A172 (cell line): ENCODE measurements at regions not wholly inside any gene's neighbourhood (a gene's known extent, or its start where the extent isn't known, plus 50 kb on each side); places are given as distances from the start of the nearest gene placed in this dataset.

Source experiments
- DNase-seq: peaks from one replicate; pipeline ENCODE4 v3.0.0-alpha.2; 2015; ENCODE audit warnings: low spot score

DNA sequence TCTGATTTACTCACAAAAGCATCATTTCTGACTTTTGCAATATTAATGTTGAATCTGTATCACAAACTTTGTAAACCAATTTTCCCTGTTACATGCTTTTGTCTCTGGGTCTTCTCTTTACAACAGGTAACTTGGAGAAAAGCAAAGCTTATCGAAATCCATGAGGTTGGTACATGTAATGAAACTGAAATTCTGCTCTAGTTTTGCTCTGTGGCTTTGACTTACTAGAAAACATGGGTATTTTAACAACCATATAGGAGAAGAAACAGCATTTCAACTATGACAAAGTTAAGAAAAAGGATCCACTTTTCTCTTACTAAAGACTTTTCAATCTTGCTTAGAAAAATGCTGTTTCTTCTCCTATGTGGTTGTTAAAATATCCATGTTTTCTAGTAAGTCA is 645.8 kb downstream of the STIM2 start:
- no peak for DNase-seq

DNA sequence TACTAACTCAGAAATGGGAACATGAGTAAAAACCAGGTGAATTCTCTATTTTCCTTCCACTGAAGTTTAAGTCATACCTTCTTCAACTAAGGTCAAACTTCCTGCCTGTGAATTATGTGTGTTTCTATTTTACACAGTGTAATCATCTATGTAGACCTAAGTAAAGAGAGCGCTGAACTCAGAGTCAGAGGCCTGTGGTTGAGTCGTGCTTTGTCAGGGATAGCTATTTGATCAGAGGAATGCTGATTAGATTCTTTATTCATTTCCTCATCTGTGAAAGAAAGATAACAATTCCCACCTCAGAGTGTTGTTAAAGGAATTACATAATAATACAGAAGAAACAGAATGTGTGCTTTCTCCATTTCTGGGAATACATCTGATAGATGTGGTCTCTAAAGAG is 654.1 kb downstream of the STIM2 start:
- no peak for DNase-seq

DNA sequence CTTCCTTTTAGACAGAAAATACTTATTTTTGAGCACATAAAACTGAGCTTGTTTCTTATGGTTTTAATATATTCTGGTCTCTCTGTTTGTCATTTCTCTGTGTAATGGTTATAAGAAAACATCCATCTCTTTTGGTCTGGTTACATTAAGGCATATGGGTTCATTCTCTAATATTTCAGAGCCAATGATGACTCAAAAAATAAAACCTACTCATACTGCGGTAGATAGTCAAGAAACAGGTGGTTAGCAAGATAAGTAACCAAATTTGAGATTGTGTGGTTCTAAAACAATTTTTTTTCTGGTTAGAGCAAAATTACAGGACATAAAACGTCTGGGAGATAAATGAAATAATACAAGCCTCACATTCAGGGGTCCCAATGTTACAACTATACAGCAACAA is 654.5 kb downstream of the STIM2 start:
- no peak for DNase-seq

DNA sequence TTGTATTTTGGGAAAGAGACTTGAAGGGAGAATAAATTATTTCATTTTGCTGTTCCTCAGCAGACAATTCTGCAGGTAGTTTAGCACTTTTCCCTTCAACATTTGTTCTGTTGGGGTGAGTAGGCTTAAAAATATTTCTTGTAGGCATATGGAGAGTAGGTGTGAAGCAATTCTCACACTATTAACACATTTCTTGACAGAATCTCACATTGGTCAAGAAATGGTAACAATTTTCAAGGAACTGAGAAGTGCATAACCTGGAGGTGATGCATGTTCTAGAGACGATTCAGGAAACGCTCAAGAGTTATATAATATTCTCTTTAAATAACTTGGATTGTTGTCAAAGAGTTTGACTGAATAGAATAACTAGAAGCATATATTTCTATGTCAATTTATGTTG is 658.2 kb downstream of the STIM2 start:
- DNase-seq: no peak

DNA sequence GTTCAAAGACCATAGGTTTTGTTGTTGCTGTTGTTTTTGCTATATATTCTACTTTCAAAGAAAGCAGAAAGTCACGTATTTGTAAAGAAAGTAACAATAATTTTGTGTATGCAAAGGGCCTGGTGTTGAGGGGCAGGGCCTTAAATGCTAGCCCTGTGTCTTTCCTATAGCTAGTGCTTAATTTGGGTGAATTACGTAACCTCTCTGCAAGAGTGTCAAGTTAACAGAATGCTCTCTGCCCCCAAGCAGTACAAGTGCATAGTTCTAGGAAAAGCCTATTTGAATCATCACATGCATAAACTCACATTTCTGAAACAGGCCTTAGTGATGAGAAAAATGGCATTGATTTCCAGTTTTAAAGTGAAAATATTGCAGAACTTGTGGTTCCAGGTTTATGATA is 663.6 kb downstream of the STIM2 start:
- no peak for DNase-seq

DNA sequence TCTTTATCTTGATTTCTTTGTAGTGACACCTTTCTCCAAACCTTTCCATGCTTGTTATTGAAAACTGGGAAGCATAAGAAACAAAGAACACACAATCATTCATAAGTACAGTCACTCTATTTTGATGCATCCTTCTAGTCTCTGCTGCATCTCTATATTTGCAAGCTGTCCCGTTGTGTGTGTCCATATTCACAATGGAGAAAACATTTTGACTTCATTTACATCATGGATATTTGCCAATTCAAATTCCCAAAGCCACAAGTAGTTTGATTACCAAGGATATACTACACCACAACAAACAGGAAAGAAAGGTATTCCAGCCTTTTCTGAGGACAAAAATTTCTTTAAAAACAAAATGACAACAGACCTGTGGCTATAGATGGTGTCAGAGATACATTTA is 673.8 kb downstream of the STIM2 start:
- no peak for DNase-seq

DNA sequence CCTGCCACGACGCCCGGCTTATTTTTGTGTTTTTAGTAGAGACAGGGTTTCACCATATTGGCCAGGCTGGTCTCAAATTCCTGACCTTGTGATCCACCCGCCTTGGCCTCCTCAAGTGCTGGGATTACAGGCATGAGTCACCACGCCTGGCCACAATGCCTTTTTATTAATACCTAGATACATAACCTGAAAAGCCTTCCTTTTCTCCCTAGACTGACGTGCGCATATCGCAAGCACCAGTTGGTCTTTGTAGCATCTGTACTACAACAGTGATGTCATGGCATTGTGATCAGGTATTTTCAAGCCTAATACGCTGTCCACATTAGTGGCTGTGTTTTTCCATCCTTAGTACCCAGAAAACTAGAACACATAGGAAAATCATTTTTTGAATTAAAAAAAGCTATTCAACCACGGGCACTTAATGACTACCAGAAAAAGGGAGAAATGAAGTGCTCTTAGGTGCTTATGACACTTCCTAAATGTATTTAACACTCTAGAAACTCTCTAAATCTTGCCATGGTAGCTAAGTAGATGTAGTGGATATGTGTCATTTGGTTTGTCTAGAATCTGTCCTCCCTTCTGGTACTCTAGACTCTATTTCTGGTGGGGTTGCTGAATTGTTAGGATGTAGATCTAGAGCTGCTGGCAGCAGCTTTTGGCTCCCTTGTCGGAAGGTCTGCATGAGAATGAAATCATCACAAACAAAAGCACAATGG is 707.8 kb downstream of the STIM2 start:
- no peak for DNase-seq

DNA sequence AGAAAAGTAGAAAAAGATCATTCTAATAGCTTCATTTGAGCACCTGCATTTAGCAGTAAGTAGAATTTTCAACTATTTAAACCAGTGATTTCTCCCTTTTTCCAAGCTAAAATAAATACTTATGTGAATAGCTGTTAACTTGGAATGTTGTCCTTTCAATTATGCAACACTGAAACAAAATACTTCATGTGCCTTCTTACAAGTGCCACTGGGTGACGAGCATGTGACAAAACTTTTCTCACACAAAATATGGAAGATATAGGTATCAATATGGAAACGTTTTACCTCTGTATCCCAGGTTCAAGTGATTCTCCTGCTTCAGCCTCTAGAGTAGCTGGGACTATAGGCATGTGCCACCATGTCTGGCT is 708.3 kb downstream of the STIM2 start:
- DNase-seq: no peak

DNA sequence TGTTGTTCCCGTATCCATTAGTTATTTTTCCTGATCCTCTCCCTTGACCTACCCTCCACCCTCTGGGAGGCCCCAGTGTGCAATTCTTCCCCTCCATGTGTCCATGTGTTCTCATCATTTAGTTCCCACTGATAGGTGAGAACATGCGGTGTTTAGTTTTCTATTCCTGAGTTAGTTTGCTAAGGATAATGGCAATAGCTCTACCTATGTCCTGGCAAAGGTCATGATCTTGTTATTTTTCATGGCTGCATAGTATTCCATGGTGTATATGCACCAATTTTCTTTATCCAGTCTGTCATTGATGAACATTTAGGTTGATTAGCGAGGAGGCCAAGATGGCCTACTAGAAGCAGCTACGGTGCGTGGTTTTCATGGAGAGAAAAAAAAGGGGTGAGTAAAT is 714.1 kb downstream of the STIM2 start:
- DNase-seq: no peak

DNA sequence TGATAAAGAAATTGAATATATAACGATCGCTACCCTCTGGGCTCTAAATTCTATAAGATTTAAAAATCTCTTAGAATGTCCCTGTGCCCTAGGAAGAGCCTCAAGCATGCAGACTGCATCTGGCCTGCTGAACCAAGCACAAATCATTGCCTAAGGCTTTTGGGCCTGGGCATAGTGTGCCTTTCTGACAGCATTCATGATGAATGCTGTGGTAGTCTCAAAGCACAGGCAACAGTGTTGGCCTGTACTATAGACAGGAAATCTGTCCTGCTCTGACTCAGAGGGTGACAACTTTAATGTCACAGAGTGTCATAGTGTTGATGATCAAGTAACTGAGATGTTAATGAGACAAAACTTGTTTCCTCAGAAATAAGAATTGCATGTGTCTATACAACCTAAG is 717.3 kb downstream of the STIM2 start:
- DNase-seq: no peak

DNA sequence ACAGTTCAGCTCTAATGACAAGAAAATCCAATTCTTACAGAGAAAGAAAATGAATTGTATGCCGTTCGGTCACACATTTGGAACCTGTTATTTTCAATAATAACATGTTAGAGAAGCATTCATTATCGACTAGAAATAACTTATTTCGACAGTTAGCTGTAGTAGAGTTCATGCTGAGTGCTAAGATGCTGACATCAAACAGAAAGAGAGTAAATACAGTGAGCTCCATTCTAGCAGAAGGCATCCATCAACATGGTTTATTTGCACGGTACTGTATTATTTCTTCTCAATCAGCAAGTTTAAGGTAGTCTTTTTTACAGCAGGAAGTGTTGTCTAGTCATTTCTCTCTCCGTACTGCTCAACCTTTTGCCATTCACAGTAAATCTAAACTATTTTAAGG is 732.1 kb downstream of the STIM2 start:
- no peak for DNase-seq

DNA sequence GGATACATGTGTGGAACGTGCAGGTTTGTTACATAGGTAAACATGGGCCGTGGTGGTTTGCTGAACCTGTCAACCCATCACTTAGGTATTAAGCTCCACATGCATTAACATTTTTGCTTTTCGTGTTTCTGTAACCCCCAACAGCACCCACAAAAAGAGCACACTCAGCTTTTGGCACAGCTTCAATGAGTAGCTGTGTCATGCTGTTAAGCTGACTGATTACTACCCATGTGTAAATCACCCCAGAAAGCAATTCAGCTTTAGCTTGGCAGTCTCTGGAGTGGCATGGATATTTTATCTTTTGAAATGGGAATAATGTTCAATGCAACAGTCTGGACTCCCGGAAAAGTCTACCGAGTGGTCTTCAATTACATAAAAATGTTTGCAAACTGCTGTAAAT is 734.3 kb downstream of the STIM2 start:
- no peak for DNase-seq

DNA sequence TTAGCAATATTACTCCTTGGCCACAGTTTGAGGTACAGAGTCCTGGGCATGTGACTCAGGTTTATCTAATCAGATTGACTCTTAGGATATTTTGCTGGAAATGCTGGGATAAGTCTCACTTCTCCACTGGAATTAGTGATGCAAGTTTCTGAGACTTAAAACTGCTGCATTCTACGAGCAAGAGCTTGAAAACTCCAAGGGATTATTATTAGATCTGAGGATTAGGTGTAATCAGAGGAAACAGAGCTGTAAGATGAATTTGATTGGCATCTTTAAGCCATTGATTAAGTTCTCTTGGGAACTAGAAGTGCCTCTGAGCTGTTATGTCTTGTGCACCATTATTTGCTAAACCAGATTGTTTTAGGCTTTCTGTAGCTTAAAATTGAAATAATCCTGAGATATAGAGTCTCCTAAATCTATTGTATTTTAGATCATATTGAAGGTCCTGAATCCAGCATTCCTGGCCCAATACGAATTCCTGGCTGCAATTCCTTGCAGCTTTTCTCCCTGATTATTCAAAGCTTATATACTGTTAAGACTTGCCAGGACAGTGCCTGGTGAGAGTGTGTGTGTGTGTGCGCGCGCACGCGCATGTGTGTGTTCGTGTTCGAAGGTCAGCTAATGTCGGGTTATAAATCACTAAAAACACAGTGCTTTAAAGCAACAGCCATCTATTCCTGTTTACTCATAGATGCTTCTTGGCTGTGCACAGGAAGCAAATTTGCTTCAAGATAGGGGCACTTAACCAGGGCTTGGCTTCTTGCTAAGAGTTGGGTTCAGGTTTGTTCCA is 735.1 kb downstream of the STIM2 start:
- DNase-seq: no peak

DNA sequence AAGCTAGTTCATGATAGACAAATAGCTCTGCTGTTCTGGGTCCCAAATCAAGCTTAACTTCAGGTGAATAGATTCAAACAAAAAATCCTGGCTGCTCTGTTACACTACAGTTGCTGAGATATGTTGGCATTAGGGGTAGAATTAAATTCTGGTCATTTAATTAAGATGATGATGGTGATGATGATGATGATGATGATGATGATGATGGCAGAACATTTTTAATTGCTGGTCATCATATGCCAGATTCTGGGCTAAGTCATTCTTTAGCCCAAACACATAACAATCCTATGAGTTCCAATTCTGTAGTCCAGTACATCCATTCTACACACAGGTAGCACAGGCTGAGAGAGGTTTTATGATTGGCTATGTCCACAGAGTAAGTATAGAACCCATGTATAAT is 741.5 kb downstream of the STIM2 start:
- no peak for DNase-seq

DNA sequence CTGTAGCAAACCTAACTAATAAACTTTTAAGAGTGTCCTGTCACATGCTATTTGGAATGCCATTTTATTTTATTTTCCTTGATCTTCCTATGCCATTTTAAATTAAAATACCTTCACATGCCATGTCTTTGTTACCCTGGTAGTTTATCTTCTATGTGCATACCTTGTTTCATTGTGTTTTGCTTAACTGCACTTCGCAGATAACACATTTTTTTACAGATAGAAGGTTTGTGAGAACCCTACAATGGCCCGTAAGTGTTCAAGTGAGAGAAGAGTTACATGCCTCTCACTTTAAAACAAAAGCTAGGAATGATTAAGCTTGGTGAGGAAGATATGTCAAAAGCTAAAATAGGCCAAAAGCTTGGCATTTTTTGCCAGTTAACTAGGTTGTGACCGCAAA is 744.1 kb downstream of the STIM2 start:
- DNase-seq: no peak

DNA sequence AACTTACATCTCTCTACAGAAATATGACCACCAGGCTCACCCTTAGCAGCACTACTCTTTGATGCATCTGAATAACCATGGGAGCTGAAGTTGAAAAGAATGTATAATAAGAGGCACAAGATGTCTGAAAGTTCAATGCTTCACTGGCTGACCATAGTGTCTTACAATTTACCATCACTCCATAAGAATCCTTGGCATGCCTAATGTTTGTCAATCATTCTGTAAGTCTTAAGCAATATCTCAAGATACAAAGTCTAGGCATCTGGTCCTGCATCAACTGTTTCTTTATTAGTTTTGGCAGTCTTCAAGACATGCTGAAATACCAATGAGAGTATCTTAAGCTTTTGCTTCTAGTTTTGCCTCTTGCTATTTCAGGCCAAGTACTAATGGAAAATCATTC is 755.5 kb downstream of the STIM2 start:
- DNase-seq: no peak

DNA sequence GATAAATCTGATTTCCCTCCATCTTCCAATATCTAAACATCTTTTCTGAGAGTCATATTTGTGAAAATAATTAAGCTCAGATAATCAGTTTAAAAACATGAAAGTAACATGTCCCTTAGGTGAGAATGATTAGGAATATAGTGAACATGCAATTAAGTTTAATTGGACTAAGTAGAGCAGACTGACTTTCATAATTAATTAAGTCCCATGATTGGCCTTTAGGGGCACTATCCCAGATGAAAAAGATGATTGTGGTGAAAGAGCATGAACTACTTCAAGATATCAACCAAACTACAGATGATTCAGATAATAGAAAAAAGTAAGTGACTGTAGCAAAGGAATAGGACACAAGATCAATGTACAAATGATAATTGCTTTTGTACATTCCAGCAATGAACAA is 758.8 kb downstream of the STIM2 start:
- no peak for DNase-seq

DNA sequence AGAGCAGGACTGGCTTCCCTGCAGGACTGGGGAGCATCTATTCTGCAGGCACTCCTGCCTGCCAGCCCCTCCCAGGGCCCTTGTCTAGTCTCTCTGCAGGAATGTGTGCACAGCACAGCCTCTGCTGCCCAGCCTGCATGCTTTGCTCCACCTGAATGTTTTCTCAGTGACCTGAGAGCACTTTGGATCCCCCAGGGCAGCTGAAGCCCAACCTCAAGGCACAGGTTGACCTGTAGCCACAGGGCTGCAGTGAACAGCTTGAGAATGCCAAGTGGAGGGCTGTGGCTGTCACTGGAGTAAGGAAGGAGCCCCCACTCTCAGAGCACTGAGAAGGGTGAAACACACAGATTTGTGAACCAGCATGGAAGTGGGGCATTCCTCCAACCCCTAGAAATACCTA is 760.2 kb downstream of the STIM2 start:
- no peak for DNase-seq

DNA sequence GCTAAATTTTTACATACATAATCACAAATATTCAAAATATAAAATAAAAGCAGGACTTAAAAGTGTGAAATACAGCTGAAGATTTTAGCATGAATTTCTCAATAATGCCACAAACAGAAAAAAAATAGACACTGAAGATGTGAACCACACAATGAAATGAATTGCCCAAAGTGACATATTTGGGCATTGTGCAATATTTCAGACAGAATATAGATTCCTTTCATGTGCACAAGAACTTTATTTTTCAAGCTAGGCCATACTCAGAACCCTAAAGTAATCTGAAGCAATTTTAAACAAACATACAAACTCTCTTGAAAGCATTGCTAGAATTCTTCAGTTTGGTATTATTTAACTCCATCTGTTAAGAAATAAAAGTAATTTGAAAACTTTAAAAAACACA is 764.1 kb downstream of the STIM2 start:
- DNase-seq: no peak

DNA sequence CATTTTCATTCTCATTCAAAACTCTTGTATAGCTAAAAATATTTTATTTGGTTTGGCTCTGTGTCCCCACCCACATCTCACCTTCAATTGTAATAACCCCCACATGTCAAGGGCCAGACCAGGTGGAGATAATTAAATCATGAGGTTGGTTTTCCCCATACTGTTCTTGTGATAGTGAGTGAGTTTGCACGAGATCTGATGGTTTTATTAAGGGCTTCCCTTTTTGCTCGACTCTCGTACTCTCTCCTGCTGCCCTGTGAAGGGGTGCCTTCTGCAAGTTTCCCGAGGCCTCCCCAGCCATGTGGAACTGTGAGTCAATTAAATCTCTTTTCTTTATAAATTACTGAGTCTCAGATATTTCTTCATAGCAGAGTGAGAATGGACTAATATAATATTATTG is 768.0 kb downstream of the STIM2 start:
- DNase-seq: no peak

DNA sequence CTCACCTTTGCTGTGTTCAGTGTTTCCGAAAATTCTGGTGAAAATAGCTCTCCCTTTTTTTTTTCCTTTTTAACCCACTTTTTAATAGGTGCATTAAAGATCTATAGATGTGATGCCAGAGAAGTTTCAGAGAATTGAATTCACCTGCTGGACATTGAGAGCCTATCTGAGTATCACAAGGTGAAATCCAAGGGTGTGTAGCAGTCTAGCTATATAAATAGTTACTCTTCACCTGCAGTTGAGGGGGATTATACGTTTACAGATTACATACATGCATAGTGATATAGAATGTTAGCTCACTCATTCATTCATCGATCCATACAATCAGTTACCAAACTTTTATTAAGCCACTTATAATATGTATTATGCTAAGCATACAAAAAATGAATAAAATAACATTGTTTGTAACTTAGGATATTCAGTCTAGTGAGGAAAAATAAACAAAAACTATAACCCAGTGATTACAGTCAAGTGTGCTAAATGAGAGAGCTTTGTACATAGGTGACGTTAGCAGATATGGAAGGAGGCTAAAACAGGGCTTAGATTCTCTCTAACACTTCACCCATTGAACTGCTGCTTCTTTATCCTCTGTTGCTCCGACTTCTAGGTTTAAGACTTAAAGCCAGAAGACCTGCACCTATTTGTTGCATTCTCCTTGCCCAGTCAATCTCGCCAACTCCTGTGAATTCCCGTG is 769.0 kb downstream of the STIM2 start:
- no peak for DNase-seq

DNA sequence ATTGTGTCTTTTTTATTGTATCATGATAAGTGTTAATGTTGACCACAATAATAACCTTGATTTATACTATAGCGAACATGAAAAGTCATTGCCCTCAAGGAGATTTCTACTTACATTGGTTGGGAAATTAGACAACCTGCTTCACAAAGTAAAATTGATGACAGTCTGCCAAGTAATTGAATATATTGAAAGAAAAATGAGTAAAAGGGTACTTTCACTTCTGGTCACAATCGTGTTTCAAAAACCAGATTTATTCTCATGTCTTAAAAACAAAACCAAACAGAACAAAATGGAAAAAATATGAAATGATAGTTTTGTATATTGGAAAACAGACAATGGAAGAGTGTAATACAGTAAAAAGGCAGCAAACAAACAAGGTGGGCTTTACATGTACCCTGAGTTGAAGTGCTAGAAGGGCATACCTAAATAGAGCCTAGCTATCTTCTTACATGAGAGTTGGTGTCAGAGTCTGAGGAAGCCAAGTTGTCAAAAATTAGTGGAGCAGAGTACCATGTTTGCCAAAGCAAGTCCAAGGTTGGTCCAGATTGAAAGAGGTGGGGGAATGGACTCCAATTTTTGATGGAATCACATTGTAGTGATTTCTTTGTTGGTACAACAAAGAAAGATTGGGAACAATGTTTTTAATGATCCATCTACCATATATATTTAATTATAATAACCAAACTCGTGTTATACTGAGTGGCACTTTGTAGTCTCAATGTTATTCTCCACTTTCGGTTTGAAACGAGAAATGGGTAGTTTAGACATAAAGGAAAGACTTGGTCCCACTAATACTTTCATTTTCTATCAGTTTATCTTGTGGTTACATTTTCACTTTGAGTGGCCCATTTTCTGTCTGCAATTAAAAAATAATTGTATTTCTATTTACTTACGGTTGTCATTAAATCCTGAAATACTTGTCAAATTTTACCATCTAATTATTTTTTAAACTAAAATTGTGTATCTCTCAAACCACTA is 775.6 kb downstream of the STIM2 start:
- no peak for DNase-seq
